ENCODE measurements at regions not wholly inside any gene's neighbourhood (a gene's known extent, or its start where the extent isn't known, plus 50 kb on each side); places are given as distances from the start of the nearest gene placed in this dataset.

GRCh38 chr21:32886339-32886738 is 114.8 kb upstream of the PAXBP1 start (continued):
- TF ChIP-seq AR (CRISPR knock-in tag; IDR thresholded peaks at IDR 0.05) (no peak), NR2C2 (CRISPR knock-in tag; IDR thresholded peaks at IDR 0.05) (no peak)

- ChIA-PET POLR2A (interaction anchor here (0.6 kb wide), 1 partner anchor 506 kb away, joined by 6 read pairs; no protein-coding TSS in a partner anchor), CTCF (interaction anchor here (1.0 kb wide), 1 partner anchor 53 kb away, joined by 6 read pairs; no protein-coding TSS in a partner anchor)
- Mint-ChIP-seq H3K4me1 (no peaks in the 10 kb centered on the region), H3K27ac (no peak overlapping the region), H3K36me3 (no peaks in the 10 kb centered on the region), H3K9me3 (no peaks in the 10 kb centered on the region), H3K4me3 (no peak overlapping the region), H3K27me3 (ENCODE audit: low read depth) (no peaks in the 10 kb centered on the region; the same call in 1 of the 2 replicates)
- no peak for TF ChIP-seq ZNF416 (CRISPR knock-in tag; IDR thresholded peaks at IDR 0.05)
- ATAC-seq (no peak), DNase-seq (ENCODE audit: low spot score) (no peak)
Observed at GRCh38 chr21:32887026-32887425, 115.5 kb upstream of the PAXBP1 start.

- ChIA-PET POLR2A (no interaction called here), CTCF (interaction anchor here (1.1 kb wide), 1 partner anchor 32 kb away, joined by 3 read pairs; no protein-coding TSS in a partner anchor)
- Mint-ChIP-seq H3K27me3 (ENCODE audit: low read depth) (peaks cover 2% of the 10 kb centered on the region; the same call in 1 of the 2 replicates), H3K36me3 (no peaks in the 10 kb centered on the region), H3K9me3 (no peaks in the 10 kb centered on the region; the same call in 1 of the 2 replicates), H3K4me1 (no peaks in the 10 kb centered on the region), H3K4me3 (no peak overlapping the region), H3K27ac (no peak overlapping the region)
- TF ChIP-seq ZNF396 (CRISPR knock-in tag; IDR thresholded peaks at IDR 0.05; ENCODE audit: borderline replicate concordance): no peak
- no peak for TF ChIP-seq ZNF416 (CRISPR knock-in tag; IDR thresholded peaks at IDR 0.05)
- no peak for TF ChIP-seq RELA (CRISPR knock-in tag; IDR thresholded peaks at IDR 0.05; ENCODE audit: borderline replicate concordance)
- TF ChIP-seq USF1 (CRISPR knock-in tag; IDR thresholded peaks at IDR 0.05): no peak
- no peak for TF ChIP-seq ATF2 (CRISPR knock-in tag; IDR thresholded peaks at IDR 0.05; ENCODE audit: borderline replicate concordance, low read depth)
- no peak for TF ChIP-seq AFF4 (CRISPR knock-in tag; IDR thresholded peaks at IDR 0.05; ENCODE audit: borderline replicate concordance)
- no peak for TF ChIP-seq CREM (CRISPR knock-in tag; IDR thresholded peaks at IDR 0.05)
- TF ChIP-seq ZNF281 (CRISPR knock-in tag; IDR thresholded peaks at IDR 0.05): no peak
- no peak for DNase-seq (ENCODE audit: low spot score)
- ATAC-seq: no peak
Observed at GRCh38 chr21:32888971-32889370, 117.4 kb upstream of the PAXBP1 start.
